GM18870 (cell line): ENCODE measurements at regions not wholly inside any gene's neighbourhood (a gene's known extent, or its start where the extent isn't known, plus 50 kb on each side); places are given as distances from the start of the nearest gene placed in this dataset.
"Not testable (repeated sequence)": the region's sequence is repeated elsewhere in the genome, so short reads cannot be mapped to it uniquely, and the experiment has no call there.

ENCODE experiments used
- ATAC-seq: cut with Tn5 transposase; IDR thresholded peaks from one replicate; pipeline ENCODE4 v1.9.1; 2021; ENCODE audit warnings: moderate library complexity; ENCODE audit not compliant: unreplicated experiment

DNA sequence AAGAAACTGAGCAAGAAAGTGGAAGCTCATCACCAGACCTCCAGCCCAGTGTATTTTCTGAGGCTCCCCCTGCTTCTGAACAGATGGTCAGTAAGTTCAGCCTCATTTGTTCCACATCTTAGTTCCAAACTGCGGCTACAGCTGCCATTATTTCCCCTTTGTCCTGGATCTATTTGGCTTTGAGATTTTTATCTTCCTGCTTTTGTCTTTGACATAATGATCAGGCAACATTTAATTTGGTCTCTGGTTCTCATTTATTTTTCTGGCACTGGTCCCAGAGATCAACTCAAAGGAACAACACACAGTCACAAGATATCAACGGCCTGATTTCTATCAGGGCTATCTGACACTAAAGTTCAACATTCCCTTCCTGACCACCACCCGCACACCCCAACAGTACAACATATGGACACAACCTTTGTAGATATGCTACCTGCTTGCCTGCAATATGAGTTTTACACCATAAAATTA lies 137.5 kb downstream of the FAM76B start:
- ATAC-seq = no peak

DNA sequence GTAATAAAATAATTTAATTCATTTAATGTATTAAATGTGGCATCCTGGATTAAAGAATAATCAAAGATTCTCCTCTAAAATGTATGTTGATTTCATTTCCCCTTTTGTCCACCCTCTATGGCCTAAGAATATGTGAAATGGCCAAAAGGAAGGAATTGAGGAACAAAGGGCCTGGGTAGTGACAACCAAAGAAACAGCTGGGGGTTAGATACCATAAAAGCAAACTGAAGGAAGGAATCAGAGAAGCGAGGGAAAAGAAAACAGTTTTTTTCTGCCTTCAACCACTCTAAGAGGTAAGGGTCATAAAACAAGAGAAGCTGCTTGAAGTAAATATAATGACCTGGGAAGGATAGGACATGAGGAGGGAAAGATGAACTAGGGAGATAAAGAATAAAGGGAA lies 139.3 kb downstream of the FAM76B start:
- no peak for ATAC-seq

DNA sequence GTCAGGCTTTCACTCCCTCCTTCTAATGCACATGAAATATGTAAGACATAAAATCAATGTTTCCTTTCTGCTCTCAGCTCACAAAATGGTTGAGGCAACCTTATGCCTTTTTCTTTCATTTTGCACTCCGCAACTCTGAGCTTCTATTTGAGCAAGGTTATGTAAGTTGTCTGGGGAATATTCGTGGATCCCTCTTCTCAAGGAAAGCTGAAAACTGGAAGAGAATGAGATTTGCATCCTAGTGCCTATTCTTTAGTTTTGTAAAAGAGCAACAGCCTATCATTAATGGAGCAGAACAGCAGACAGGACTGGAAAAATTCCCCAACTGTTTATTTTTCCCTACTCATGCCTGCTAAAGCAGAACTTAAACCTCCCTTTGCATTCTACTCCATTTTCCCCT lies 141.7 kb downstream of the FAM76B start:
- ATAC-seq = no peak

DNA sequence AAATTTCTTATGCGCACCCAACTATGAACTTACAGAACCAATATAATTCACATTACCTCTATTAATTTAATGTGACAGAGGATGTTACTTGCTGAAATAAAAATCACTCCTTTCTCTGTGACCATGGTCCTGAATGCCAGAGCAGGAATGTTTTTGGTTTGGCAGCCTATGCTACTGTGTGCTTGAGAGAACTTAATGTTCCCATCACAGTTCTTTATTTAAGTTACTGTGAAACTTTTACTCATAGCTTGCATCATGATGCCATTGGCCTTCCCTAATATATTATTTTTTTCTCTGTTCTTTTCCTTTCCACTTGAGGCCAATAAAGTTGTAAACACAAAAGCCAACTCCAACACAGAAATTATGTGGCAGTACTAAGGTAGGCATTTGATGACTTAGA lies 142.2 kb downstream of the FAM76B start:
- ATAC-seq = no peak

DNA sequence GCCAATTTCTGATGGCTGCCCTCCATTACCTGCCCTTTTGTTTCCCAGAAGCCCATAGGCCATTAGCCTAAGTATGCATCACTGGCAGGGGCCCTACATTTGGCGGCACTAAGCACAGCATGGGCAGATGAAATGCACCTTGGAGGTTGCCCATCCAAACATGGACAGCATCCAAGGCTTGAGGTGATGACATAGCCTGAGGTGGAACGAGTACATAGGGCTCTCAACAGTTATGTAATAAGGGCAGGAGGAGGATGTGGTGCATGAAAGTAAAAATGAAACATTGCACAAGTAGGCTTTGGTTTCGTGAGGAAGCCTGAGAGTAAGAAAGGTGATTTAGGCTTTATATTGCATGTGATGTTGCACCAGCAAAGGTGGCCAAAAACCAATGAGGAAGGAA lies 148.1 kb downstream of the FAM76B start:
- ATAC-seq = peak; percentile 100

DNA sequence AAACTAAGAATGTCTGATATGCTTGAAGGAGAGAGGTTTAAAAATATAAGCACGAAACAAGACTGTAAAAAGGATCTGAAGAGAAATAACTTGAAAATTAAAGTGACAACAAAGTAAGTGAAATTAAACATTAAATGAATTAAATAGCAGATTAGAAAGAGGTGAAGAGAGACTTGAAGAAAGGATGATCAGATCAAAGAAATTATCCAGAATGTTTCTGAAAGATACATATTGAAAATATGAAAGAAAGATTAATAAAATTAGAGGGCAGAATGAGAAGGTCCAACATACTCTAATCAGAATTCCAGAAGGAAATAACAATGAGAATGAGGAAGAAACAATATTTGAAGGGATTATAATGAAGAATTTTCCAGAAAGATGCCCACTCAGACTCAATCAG lies 151.1 kb downstream of the FAM76B start:
- ATAC-seq = no peak

DNA sequence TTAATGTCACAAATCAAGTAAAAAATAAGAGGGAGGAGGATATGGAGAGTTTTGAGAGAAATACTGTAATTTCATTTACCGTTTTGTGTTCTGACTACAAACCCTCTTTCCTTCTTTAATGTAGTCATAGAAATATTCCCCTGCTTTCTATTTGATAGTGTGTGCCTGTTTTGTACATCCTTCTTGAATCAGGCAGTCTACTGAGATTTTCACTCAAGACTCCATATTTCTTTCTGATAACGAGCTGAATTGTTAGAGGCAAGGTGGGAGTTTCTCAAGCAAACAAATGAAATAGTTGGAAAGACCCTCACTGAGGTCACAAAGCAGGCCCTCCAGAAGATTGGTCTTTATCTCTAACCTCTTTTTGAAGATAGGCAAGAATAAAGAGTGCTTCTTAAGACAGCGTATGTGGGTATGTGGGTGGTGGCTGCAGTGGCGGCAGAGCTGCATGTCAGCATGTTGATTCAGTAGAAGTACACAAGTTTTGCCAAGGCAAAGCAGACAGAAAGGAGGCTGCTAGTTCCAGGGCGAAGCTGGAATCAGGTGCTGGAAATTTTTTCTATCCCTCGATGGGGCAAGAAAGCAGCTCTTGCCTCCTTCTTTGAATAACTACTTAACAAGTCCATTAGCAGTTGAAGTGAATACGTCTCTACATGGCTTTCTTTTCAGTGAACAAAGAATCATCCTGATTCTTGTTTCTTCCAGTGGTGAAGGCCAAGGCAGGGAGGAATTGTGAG lies 164.2 kb downstream of the FAM76B start:
- no peak for ATAC-seq

DNA sequence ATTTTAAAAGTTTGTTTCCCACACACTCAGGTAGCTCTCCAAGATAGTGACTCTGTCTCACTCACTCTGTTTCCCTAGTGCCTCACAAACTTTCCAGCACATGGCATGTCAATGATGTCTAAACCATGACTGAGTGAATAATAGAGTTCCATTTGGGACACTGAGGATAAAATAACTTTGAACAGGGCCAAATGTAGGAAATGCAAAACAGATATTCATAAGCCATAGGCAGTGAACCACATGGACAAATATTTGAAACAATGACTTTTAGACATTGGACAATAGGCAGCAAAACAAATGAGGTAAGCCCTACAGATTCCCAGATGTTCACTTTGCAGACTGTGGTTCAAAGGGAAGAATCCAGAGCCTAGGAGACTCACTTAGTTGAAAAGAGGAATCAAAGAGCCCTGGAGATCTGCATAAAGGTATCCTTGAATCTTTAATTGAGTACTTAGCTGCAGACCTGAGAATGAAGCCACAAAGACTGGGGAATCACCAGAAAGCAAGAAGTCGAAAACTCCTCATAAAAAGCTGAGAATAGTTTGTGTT lies 173.3 kb downstream of the FAM76B start:
- no peak for ATAC-seq

DNA sequence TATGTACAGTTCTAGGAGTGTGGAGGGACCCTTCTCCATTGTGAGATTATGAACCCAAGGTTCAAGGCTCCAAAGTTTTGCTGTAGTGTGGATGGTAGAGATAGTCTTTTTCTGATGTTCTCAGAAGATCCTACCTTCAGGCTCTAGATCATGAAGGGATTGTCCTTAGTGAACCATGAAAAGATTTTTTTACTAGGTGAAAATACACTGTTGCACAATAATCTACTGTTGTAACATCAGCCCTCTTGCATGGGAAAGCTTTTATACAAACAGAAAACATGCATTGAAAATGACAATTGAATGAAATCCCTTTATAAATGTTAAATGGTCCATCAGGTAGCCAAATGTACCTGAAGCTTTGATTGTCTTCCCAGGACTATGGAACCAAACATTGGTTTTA lies 177.8 kb downstream of the FAM76B start:
- no peak for ATAC-seq

DNA sequence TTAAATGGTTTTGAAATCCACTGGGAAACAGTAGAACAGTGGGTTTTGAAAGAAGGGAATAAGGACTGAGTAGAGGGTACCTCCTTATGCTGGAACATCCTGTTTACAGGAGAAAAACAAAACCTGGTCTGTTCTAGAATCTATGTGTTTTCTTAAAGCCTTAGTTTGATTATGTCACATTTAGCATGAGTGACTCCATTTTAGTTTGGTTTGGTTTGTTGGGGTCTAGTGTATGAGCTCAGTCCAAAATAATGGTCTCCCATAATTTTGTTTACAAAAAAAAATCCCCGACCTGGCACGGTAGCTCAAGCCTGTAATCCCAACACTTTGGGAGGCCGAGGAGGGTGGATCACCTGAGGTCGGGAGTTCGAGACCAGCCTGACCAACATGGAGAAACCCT lies 179.4 kb downstream of the FAM76B start:
- not testable (repeated sequence) for ATAC-seq

DNA sequence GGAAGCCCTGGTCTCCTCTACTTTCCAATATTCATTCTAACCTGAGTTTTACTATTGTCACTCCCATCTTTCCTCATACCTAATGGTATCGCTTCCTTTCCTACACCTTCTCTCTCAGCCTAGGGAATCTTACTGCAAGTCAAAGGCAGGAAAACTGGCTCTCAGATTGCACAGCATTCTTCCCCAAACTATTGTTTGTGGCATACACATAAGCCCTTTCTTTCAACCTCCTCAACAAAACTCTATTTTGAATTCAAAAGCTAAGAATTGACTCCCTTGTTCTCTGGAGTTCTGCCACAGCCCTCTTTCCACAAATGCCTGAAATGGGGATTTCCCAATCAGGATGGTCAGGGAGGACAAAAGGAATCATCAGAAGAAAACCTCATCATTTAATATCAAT lies 181.5 kb downstream of the FAM76B start:
- ATAC-seq = no peak

DNA sequence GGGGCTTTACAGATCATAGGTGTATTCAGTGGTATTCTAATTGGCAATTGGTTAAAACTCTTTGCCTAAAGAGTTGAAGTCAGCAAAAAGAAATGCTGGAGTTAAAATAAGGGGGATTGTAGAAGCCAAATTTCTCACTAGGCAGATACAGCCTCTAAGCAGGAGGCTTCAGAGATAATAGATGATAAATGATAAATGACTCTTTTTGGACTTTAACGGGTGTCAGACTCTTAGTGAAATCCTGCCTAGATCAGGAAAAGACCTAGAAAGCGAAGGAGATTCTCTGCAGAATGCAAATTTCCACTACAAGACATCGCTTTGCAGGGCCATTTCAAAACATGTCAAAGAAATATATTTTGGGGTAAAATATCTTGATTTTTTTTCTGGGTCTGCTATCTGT lies 182.8 kb downstream of the FAM76B start:
- ATAC-seq = no peak

DNA sequence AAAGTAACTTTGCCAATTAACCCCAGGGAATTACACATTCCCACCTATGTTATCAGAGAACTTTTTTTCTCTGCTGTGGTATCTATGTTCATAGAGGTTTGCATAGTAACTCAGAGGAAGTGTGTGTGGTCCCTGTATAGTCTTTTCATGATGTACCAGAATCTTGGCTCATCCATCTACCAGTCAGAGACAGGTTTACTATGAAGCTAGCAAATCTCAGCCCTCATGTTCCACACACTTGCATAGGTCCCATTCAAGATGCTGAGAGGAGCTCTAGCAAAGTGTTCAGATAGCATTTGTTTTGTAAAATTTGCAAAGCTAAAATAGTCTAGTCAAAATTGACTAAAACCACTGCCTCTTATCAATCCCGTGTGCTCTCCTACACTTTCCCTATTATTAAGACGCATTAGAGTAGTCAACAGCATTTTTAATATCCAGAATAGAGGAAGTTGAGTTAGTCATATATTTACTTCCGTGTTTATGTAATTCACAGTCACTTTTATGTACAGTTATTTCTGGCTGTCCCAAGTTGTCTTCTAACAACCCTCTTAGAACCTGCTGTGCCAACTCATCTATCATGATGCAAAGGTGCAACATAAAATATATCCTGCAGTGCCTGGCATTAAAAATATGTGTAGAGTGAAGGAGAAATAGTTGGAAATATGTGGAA lies 184.2 kb downstream of the FAM76B start:
- no peak for ATAC-seq

DNA sequence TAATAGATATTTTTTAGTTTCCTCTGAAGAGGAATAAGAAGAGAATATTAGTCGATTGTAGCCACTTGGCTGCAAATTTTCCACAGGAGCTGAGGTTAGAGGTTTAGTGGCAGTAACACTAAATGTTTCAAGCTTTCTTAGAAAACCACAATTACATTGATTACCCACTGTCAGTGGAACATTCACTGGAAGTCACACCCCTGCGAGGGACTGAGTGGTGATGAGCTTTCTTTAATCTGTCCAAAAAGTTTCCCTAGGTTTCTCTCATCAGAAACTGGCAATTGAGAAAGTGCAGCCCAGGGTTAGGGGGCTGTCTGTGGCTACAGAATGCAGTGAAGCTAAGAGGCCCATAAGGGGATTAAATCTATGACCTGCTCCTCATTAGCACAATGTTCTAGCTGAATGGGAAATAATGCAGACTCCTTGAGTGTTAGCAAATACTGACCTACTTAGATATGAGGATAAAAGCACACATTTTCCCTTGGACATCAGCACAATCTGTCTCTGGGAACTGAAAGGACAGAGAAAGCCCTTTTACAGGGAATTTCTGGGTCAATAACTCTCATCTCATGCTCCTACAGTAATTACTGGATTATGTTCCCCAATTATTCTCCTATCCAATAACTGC lies 189.5 kb downstream of the FAM76B start:
- ATAC-seq = no peak

DNA sequence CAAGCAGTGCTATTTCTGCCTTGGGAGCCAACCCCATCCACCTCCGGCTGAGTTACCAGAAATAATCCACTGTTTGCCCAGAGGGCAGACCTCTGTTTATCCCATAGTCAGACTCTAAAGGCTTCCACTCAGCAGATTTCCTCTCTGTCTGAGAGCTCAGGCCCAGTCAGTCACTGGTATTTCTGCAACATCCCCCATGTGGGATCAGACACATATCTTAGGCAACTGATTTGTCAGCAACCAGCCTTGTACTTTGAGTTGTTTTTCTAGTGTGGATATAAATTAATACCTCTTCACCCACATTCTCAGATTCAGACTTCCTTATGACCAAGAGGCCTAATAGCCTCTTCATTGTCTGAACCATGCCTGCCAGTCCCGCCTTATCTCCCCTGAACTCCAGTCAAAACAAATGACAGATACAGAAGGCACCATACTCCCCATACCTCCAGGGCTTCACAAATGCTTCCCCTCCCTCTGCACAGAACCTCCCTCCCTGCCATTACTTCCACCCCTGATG lies 193.6 kb downstream of the FAM76B start:
- ATAC-seq = no peak

DNA sequence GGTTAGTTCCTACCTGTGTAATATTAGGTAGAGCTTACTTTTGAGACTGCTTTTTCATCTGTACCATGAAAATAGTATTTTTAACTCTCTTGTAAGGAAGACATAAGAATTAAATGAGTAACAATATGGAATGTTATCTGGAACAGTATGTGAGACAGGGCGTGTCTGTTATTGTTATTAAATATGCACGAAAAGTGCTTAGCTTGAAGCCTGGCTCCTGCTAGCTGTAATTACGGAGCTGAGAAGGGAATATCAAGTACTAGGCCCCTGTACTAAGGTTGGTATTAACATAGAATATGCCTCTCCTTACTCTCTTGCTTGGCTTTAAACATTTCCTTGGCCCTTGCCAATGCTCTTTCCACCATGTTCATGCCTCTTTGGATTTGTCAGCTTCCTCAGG lies 194.0 kb downstream of the FAM76B start:
- ATAC-seq = no peak

DNA sequence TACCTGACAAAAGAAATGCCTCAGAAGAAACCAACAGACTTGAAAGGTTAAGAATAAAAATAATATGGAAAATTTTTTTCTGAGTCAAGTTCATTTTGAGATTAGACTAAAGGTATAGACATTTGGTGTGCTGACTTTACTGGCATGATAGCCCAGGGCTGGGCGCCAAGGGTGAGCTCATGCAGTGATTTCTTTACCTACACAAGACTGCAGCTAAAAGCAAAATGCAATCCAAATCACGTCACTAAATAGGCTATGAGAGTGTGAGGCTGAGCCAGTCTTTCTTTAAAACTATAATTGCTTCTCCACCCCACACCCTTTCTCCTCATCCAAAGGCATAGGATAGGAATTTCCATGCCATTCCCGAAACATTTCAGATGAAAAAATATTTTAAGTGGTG lies 196.5 kb downstream of the FAM76B start:
- no peak for ATAC-seq

DNA sequence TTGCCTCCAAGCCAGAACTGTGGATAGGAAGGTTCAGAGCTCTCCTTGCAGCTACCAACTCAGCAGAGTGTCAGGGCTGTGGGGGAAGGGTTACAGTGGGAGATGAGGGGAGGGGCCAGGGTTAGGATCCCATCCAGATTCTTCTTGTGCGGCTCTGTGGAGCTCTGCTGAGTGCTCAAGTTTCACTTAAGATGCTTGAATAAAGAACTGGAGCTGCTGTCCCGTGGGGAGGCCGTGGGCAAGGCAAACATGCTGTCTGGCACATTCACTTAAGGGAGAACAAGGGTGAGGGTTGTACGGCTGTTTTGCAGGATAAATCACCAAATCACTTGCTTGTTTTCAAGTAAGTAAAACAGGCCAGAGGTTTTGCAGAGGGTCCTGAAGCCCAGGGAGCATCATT lies 197.1 kb downstream of the FAM76B start:
- no peak for ATAC-seq

DNA sequence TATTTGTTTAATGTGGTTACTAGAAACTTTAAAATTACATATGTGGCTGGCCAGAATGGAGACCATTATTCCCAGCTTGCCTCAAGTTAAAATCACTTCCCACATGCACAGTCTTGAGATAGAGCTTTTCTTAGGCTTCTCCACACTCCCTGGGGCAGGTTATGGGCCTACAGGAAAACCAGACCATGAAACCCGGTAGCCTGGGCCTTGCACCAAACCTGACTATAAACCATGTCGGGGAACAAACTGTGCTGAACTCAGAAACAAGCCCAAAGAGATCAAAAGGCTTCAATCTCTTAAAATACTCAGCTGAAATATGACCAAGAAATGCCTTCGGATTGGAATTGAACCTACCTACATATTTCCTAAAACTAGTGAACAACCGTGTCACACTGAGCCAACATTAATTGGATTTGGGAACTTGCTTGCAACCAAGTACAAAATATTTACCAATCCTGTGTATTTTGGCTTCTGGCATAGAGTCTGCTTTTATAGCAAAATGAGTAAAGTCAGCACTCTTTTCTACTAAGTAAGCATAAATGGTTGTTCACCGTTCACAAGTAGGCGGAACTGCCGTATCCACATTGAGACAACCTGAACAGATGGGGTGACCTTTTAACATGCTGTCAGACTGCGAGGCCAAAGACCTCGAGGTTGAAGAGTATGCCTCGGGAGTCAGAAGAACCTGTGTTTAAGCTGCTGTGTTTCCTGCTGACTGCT lies 199.5 kb downstream of the FAM76B start:
- ATAC-seq = no peak

DNA sequence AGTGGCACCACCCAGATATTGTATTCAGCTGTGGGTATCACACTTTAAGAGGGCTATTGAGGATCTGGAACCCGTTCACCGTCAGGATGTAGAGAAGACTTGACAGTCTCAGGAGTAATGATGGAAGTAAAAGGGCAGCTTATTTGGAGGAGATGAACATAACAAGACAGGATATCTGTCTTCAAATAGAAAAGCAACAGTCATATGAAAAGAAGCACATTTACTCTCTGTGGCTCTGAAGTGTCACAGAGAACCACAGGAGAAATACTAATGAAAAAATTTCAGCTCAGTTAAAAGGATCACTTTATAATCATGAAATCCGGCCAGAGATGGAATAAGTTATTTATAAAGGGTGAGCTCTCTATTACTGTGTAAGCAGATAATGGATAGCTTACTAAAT lies 200.8 kb downstream of the FAM76B start:
- ATAC-seq = no peak

DNA sequence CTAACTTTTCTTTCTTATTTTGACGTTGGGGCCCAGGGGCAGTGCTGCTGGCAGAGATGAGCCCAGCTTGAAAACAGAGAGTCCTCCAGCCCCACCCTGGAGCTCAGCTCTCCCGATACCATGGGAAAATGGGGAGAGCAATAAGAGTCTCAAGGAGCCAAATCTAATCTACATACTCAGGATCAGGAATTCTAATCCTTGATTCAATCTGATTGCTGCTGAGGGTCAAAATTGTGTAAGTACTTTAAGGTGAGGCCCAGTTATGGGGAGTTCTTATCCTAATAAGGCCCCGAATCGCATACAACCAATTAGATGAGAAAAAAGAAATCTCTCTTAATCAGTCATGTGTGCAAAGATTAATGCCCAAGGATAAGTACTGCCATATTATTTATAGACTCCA lies 202.9 kb downstream of the FAM76B start:
- no peak for ATAC-seq
